Mesendoderm (in vitro differentiated cells): ENCODE measurements at regions not wholly inside any gene's neighbourhood (a gene's known extent, or its start where the extent isn't known, plus 50 kb on each side); places are given as distances from the start of the nearest gene placed in this dataset.

Source experiments
- DNase-seq: peaks from one replicate; pipeline ENCODE4 v3.0.0; 2013
- H2AK5ac ChIP-seq: 2 replicates; pipeline ENCODE4 v1.6.1; 2013; ENCODE audit warnings: low read length, inconsistent platforms
- H2BK120ac ChIP-seq: 2 replicates; pipeline ENCODE4 v1.6.1; 2013; ENCODE audit warnings: low read depth, mild to moderate bottlenecking, low read length, moderate library complexity, mixed read lengths
- H2BK15ac ChIP-seq: replicated peaks from 2 replicates; pipeline ENCODE4 v1.6.1; 2013; ENCODE audit warnings: low read depth, mild to moderate bottlenecking, moderate library complexity
- H2BK5ac ChIP-seq: 2 replicates; pipeline ENCODE4 v1.6.1; 2013; ENCODE audit warnings: low read length, inconsistent platforms
- H3K18ac ChIP-seq: 2 replicates; pipeline ENCODE4 v1.6.1; 2013; ENCODE audit warnings: mild to moderate bottlenecking, low read length, mixed read lengths
- H3K23ac ChIP-seq: one replicate; pipeline ENCODE4 v1.6.1; 2013; ENCODE audit warnings: low read length
- H3K27ac ChIP-seq: 2 replicates; pipeline ENCODE4 v1.5.1; 2013; ENCODE audit warnings: low read depth, mild to moderate bottlenecking, inconsistent platforms, low read length, moderate library complexity
- H3K27me3 ChIP-seq: 2 replicates; pipeline ENCODE4 v1.6.1; 2013; ENCODE audit warnings: low read length, control low read depth, mild to moderate bottlenecking, inconsistent platforms; ENCODE audit not compliant: insufficient read depth, poor library complexity
- H3K36me3 ChIP-seq: 2 replicates; pipeline ENCODE4 v1.6.1; 2013; ENCODE audit warnings: low read length, inconsistent platforms; ENCODE audit not compliant: control insufficient read depth, insufficient read depth
- H3K4ac ChIP-seq: one replicate; pipeline ENCODE4 v1.6.1; 2013; ENCODE audit warnings: low read depth, mild to moderate bottlenecking, low read length, moderate library complexity
- H3K4me1 ChIP-seq: 2 replicates; pipeline ENCODE4 v1.6.1; 2013; ENCODE audit warnings: low read depth, low read length, inconsistent platforms; ENCODE audit not compliant: control insufficient read depth
- H3K4me2 ChIP-seq: 2 replicates; pipeline ENCODE4 v1.6.1; 2013; ENCODE audit warnings: low read length
- H3K4me3 ChIP-seq: 2 replicates; pipeline ENCODE4 v1.5.1; 2013; ENCODE audit warnings: mild to moderate bottlenecking, low read length
- H3K56ac ChIP-seq: one replicate; pipeline ENCODE4 v1.6.1; 2013; ENCODE audit warnings: low read length
- H3K79me1 ChIP-seq: 2 replicates; pipeline ENCODE4 v1.6.1; 2013; ENCODE audit warnings: low read length, inconsistent platforms
- H3K79me2 ChIP-seq: 2 replicates; pipeline ENCODE4 v1.6.1; 2013; ENCODE audit warnings: mild to moderate bottlenecking, low read length; ENCODE audit not compliant: control insufficient read depth, insufficient read depth
- H3K9ac ChIP-seq: 2 replicates; pipeline ENCODE4 v1.6.1; 2013; ENCODE audit warnings: low read length, inconsistent platforms
- H4K5ac ChIP-seq: one replicate; pipeline ENCODE4 v1.6.1; 2013; ENCODE audit warnings: low read length
- H4K8ac ChIP-seq: one replicate; pipeline ENCODE4 v1.6.1; 2013; ENCODE audit warnings: low read depth, mild to moderate bottlenecking, control low read depth, low read length, moderate library complexity
- WGBS: extraction: QIAGEN DNeasy Blood & Tissue Kit; methylation state at CpG from one replicate; pipeline ENCODE4 v1.1.7; 2013; ENCODE audit warnings: low lambda C conversion rate, missing lambda C conversion rate; ENCODE audit not compliant: insufficient coverage; ENCODE audit errors: extremely low coverage; 5-methylcytosine and 5-hydroxymethylcytosine counted together

- H3K4me3 ChIP-seq, result no peak overlapping the region
- H3K9ac ChIP-seq, result no peak overlapping the region
- no peak overlapping the region for H4K5ac ChIP-seq
- H3K4me2 ChIP-seq, result no peak overlapping the region
- no peaks in the 10 kb centered on the region for H3K79me2 ChIP-seq
- H2BK5ac ChIP-seq, result no peak overlapping the region
- H3K18ac ChIP-seq, result no peak overlapping the region
- no peak overlapping the region for H3K27ac ChIP-seq
- DNase-seq, result no peak
- H2BK120ac ChIP-seq, result no peak overlapping the region
- no peak overlapping the region for H3K56ac ChIP-seq
- H4K8ac ChIP-seq, result no peak overlapping the region
- H3K36me3 ChIP-seq, result no peaks in the 10 kb centered on the region
- no peak overlapping the region for H2BK15ac ChIP-seq
- H3K4ac ChIP-seq, result no peak overlapping the region
- H3K27me3 ChIP-seq, result no peaks in the 10 kb centered on the region
- no peaks in the 10 kb centered on the region for H3K4me1 ChIP-seq
- H3K79me1 ChIP-seq, result no peaks in the 10 kb centered on the region
- no peak overlapping the region for H3K23ac ChIP-seq
- no peak overlapping the region for H2AK5ac ChIP-seq
Observed at GRCh38 chr12:74334780-74335179, 202.9 kb upstream of the ATXN7L3B start.

GRCh38 chr12:74337951-74338350 lies 199.7 kb upstream of the ATXN7L3B start:
- Histone ChIP-seq H3K4me2 (no peak overlapping the region), H3K56ac (no peak overlapping the region), H2AK5ac (no peak overlapping the region), H2BK15ac (no peak overlapping the region), H3K4me3 (no peak overlapping the region), H3K79me2 (no peaks in the 10 kb centered on the region), H3K23ac (no peak overlapping the region), H3K4me1 (no peaks in the 10 kb centered on the region), H3K9ac (no peak overlapping the region), H3K18ac (no peak overlapping the region), H3K27ac (no peak overlapping the region), H2BK5ac (no peak overlapping the region), H2BK120ac (no peak overlapping the region), H3K36me3 (no peaks in the 10 kb centered on the region), H3K4ac (no peak overlapping the region), H4K5ac (no peak overlapping the region), H4K8ac (no peak overlapping the region), H3K27me3 (no peaks in the 10 kb centered on the region), H3K79me1 (no peaks in the 10 kb centered on the region)
- DNase-seq, result no peak
- no CpG with 5 or more reads among the region's 1 CpG for WGBS

- Histone ChIP-seq H2AK5ac (no peak overlapping the region), H3K4ac (no peak overlapping the region), H3K4me3 (no peak overlapping the region), H3K18ac (no peak overlapping the region), H2BK5ac (no peak overlapping the region), H3K56ac (no peak overlapping the region), H4K8ac (no peak overlapping the region), H4K5ac (no peak overlapping the region), H3K9ac (no peak overlapping the region), H3K23ac (no peak overlapping the region), H3K36me3 (no peaks in the 10 kb centered on the region), H3K27me3 (no peaks in the 10 kb centered on the region), H3K79me1 (no peaks in the 10 kb centered on the region), H3K27ac (no peak overlapping the region), H3K79me2 (no peaks in the 10 kb centered on the region), H2BK120ac (no peak overlapping the region), H3K4me2 (no peak overlapping the region), H2BK15ac (no peak overlapping the region), H3K4me1 (no peaks in the 10 kb centered on the region)
- no peak for DNase-seq
- no CpG with 5 or more reads among the region's 2 CpGs for WGBS
Observed at GRCh38 chr12:74339211-74339610, 198.4 kb upstream of the ATXN7L3B start.

GRCh38 chr12:74349925-74350324 lies 187.7 kb upstream of the ATXN7L3B start:
- H3K4ac ChIP-seq, result no peak overlapping the region
- no peak overlapping the region for H3K27ac ChIP-seq
- H2BK120ac ChIP-seq, result no peak overlapping the region
- H2AK5ac ChIP-seq, result no peak overlapping the region
- no peak overlapping the region for H4K5ac ChIP-seq
- H3K4me1 ChIP-seq, result no peaks in the 10 kb centered on the region
- H2BK15ac ChIP-seq, result no peak overlapping the region
- no peak overlapping the region for H3K4me3 ChIP-seq
- no peak for DNase-seq
- WGBS, result no CpG with 5 or more reads among the region's 3 CpGs
- H3K27me3 ChIP-seq, result no peaks in the 10 kb centered on the region
- H3K18ac ChIP-seq, result no peak overlapping the region
- no peaks in the 10 kb centered on the region for H3K36me3 ChIP-seq
- H3K79me2 ChIP-seq, result no peaks in the 10 kb centered on the region
- no peak overlapping the region for H4K8ac ChIP-seq
- H3K79me1 ChIP-seq, result no peaks in the 10 kb centered on the region
- no peak overlapping the region for H3K56ac ChIP-seq
- no peak overlapping the region for H3K23ac ChIP-seq
- H3K9ac ChIP-seq, result no peak overlapping the region
- no peak overlapping the region for H2BK5ac ChIP-seq
- no peak overlapping the region for H3K4me2 ChIP-seq

- WGBS, result no CpG with 5 or more reads among the region's 6 CpGs
- Histone ChIP-seq H3K4me3 (no peak overlapping the region), H2BK5ac (no peak overlapping the region), H3K4me1 (no peaks in the 10 kb centered on the region), H2BK15ac (no peak overlapping the region), H3K27me3 (no peaks in the 10 kb centered on the region), H3K4ac (no peak overlapping the region), H2AK5ac (no peak overlapping the region), H3K27ac (no peak overlapping the region), H3K4me2 (no peak overlapping the region), H3K79me2 (no peaks in the 10 kb centered on the region), H3K56ac (no peak overlapping the region), H4K5ac (no peak overlapping the region), H3K18ac (no peak overlapping the region), H3K36me3 (no peaks in the 10 kb centered on the region), H3K23ac (no peak overlapping the region), H3K79me1 (no peaks in the 10 kb centered on the region), H3K9ac (no peak overlapping the region), H4K8ac (no peak overlapping the region), H2BK120ac (no peak overlapping the region)
- DNase-seq, result peak; percentile 73
Observed at GRCh38 chr12:74365178-74365964, 172.3 kb upstream of the ATXN7L3B start.

- Histone ChIP-seq H3K4me2 (no peak overlapping the region), H3K4me1 (no peaks in the 10 kb centered on the region), H3K4ac (no peak overlapping the region), H2AK5ac (no peak overlapping the region), H3K9ac (no peak overlapping the region), H2BK15ac (no peak overlapping the region), H3K27me3 (no peaks in the 10 kb centered on the region), H3K79me2 (no peaks in the 10 kb centered on the region), H2BK5ac (no peak overlapping the region), H2BK120ac (no peak overlapping the region), H3K79me1 (no peaks in the 10 kb centered on the region), H3K23ac (no peak overlapping the region), H3K56ac (no peak overlapping the region), H3K27ac (no peak overlapping the region), H3K18ac (peak overlapping the region; percentile 51), H3K4me3 (no peak overlapping the region), H4K5ac (no peak overlapping the region), H3K36me3 (no peaks in the 10 kb centered on the region), H4K8ac (no peak overlapping the region)
- no peak for DNase-seq
- WGBS, result no CpG with 5 or more reads among the region's 2 CpGs
Observed at GRCh38 chr12:74370608-74371216, 166.9 kb upstream of the ATXN7L3B start.
